EL (cell line): ENCODE measurements at regions not wholly inside any gene's neighbourhood (a gene's known extent, or its start where the extent isn't known, plus 50 kb on each side); places are given as distances from the start of the nearest gene placed in this dataset.

Source experiments
- DNase-seq: peaks from one replicate; pipeline ENCODE4 v3.0.0-alpha.2; 2016

- no peak for DNase-seq
Measured at GRCh38 chr9:121550041-121550440, 50.4 kb upstream of the GGTA1 start.

GRCh38 chr9:121550569-121551512 is 51.2 kb upstream of the GGTA1 start:
- peak; percentile 67 for DNase-seq

GRCh38 chr9:121551985-121552753 is 52.5 kb upstream of the GGTA1 start:
- DNase-seq = peak; percentile 18

- no peak for DNase-seq
Measured at GRCh38 chr9:121556082-121556481, 56.4 kb upstream of the GGTA1 start.

- DNase-seq = peak; percentile 98
Measured at GRCh38 chr9:121556580-121556979, 56.9 kb upstream of the GGTA1 start.

- peak; percentile 96 for DNase-seq
Measured at GRCh38 chr9:121557581-121558447, 58.2 kb upstream of the GGTA1 start.

GRCh38 chr9:121558473-121558872 is 58.8 kb upstream of the GGTA1 start:
- DNase-seq = no peak

- peak; percentile 81 for DNase-seq
Measured at GRCh38 chr9:121559183-121559582, 59.5 kb upstream of the GGTA1 start.

- DNase-seq = no peak
Measured at GRCh38 chr9:121560921-121561320, 61.3 kb upstream of the GGTA1 start.

GRCh38 chr9:121561385-121562222 is 62.0 kb upstream of the GGTA1 start:
- DNase-seq = no peak

GRCh38 chr9:121562301-121562700 is 62.7 kb upstream of the GGTA1 start:
- DNase-seq = no peak

GRCh38 chr9:121563425-121563824 is 63.8 kb upstream of the GGTA1 start:
- DNase-seq = no peak

GRCh38 chr9:121563881-121564460 is 64.3 kb upstream of the GGTA1 start:
- no peak for DNase-seq

- DNase-seq = no peak
Measured at GRCh38 chr9:121564504-121565260, 65.0 kb upstream of the GGTA1 start.

GRCh38 chr9:121566481-121567465 is 67.1 kb upstream of the GGTA1 start:
- peak; percentile 67 for DNase-seq

- DNase-seq = no peak
Measured at GRCh38 chr9:121567500-121568342, 68.1 kb upstream of the GGTA1 start.

GRCh38 chr9:121568343-121569265 is 69.0 kb upstream of the GGTA1 start:
- DNase-seq = peak; percentile 46
